ENCODE measurements at regions not wholly inside any gene's neighbourhood (a gene's known extent, or its start where the extent isn't known, plus 50 kb on each side); places are given as distances from the start of the nearest gene placed in this dataset.

- H3K9me3 ChIP-seq (ENCODE audit: control insufficient read depth in 1 of 2, low read length in 2 of 2): no peaks in the 10 kb centered on the region
- H3K36me3 ChIP-seq (ENCODE audit: control insufficient read depth in 1 of 2, insufficient read depth in 2 of 2, low read length in 2 of 2): no peaks in the 10 kb centered on the region
- no peaks in the 10 kb centered on the region for H3K27me3 ChIP-seq (ENCODE audit: control insufficient read depth in 1 of 2, insufficient read depth in 2 of 2, low read length in 2 of 2)
- H3K4me1 ChIP-seq (ENCODE audit: control insufficient read depth in 1 of 2, insufficient read depth in 2 of 2, low read length in 2 of 2): no peaks in the 10 kb centered on the region
- no peak overlapping the region for H3K4me3 ChIP-seq (ENCODE audit: low read depth in 1 of 2, low read length in 2 of 2)
- no peak overlapping the region for H3K27ac ChIP-seq (ENCODE audit: low read depth, low read length)
- H3K9ac ChIP-seq (ENCODE audit: low read depth in 1 of 2, low read length in 2 of 2): no peak overlapping the region
Measured at GRCh38 chr1:185419718-185420117, 102.7 kb upstream of the IVNS1ABP start.

GRCh38 chr1:185418472-185418871, 101.4 kb upstream of the IVNS1ABP start:
- Histone ChIP-seq H3K4me3 (ENCODE audit: low read depth in 1 of 2, low read length in 2 of 2) (no peak overlapping the region), H3K4me1 (ENCODE audit: control insufficient read depth in 1 of 2, insufficient read depth in 2 of 2, low read length in 2 of 2) (no peaks in the 10 kb centered on the region), H3K27me3 (ENCODE audit: control insufficient read depth in 1 of 2, insufficient read depth in 2 of 2, low read length in 2 of 2) (no peaks in the 10 kb centered on the region), H3K9me3 (ENCODE audit: control insufficient read depth in 1 of 2, low read length in 2 of 2) (no peaks in the 10 kb centered on the region), H3K36me3 (ENCODE audit: control insufficient read depth in 1 of 2, insufficient read depth in 2 of 2, low read length in 2 of 2) (no peaks in the 10 kb centered on the region), H3K9ac (ENCODE audit: low read depth in 1 of 2, low read length in 2 of 2) (no peak overlapping the region), H3K27ac (ENCODE audit: low read depth, low read length) (no peak overlapping the region)

DNA sequence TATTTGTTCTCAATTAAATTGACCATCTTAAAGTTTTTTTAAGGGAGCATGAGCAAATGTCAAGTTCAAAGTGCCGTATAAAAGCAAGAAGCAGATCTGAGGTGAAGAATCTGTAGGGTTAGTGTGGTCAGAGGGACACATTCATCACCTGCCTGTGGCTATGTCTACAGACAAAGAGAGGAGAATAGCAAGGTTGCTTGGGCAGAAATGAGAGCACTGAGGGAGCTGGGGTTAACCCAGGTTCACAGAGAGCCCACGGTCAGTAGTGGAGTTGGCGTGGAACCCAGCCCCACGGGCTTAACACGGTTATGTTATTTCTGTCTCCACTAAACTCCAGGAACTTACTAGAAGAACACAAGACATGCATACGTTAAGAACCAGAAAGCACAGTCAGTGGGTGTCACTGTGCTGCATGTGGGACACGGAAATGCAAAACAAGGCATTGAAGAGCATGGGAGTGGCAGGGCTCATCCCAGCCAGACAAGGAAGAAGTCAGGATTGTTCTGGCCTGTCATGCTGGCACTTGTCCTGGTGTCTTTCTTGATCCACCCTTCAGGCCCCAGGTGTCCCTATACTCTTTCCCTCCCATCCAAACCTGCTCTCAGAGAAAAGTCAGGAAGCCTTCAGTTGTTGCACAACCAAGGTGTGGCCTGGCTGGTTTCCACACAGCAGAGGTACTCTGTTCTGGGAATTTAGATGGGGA, 95.5 kb upstream of the IVNS1ABP start:
- H3K27ac ChIP-seq (ENCODE audit: low read depth, low read length): no peak overlapping the region
- H3K9ac ChIP-seq (ENCODE audit: low read depth in 1 of 2, low read length in 2 of 2): no peak overlapping the region
- H3K4me1 ChIP-seq (ENCODE audit: control insufficient read depth in 1 of 2, insufficient read depth in 2 of 2, low read length in 2 of 2): peaks cover 0 to 4% of the 10 kb centered on the region in 2 donors
- no peak overlapping the region for H3K4me3 ChIP-seq (ENCODE audit: low read depth in 1 of 2, low read length in 2 of 2)
- no peaks in the 10 kb centered on the region for H3K36me3 ChIP-seq (ENCODE audit: control insufficient read depth in 1 of 2, insufficient read depth in 2 of 2, low read length in 2 of 2)
- H3K27me3 ChIP-seq (ENCODE audit: control insufficient read depth in 1 of 2, insufficient read depth in 2 of 2, low read length in 2 of 2): no peaks in the 10 kb centered on the region
- H3K9me3 ChIP-seq (ENCODE audit: control insufficient read depth in 1 of 2, low read length in 2 of 2): no peaks in the 10 kb centered on the region

DNA sequence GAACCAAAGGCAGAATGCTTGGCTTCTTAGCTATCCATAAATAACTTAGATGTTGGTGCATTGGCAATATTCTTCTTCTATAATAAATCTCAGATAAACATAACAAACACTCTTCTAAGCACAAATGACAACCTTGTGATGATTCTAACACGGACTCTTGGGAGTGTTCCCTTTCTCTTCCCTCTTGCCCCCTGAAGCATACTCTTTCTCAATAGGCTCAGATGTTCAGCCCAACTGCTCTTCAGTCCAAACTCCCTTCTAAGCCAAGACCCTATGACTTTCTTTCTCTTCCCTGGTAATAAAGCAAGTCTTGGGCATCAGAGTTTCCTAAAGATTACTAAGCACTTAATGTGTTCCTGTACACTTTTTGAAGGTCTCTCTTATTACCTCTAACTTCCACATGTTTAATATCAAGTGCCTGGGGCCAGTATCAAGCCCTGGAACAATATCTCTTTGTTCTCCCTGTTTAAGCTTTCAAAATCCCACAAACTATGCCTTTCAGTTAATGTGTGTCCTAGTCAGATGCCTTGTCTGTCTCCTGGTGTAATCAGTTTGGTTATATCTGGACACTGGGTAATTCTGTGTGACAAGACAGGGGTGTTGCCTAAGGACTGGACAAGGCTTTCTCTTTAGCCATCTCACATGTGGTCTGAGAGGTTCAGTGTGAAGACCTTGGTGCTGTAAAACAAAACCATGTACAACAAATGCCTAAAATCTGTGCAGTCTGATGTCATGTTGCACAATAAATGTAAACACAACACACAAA, 92.9 kb upstream of the IVNS1ABP start:
- Histone ChIP-seq H3K9me3 (ENCODE audit: control insufficient read depth in 1 of 2, low read length in 2 of 2) (no peaks in the 10 kb centered on the region), H3K27me3 (ENCODE audit: control insufficient read depth in 1 of 2, insufficient read depth in 2 of 2, low read length in 2 of 2) (no peaks in the 10 kb centered on the region), H3K9ac (ENCODE audit: low read depth in 1 of 2, low read length in 2 of 2) (no peak overlapping the region), H3K4me1 (ENCODE audit: control insufficient read depth in 1 of 2, insufficient read depth in 2 of 2, low read length in 2 of 2) (peaks cover 0 to 6% of the 10 kb centered on the region in 2 donors), H3K27ac (ENCODE audit: low read depth, low read length) (no peak overlapping the region), H3K4me3 (ENCODE audit: low read depth in 1 of 2, low read length in 2 of 2) (no peak overlapping the region), H3K36me3 (ENCODE audit: control insufficient read depth in 1 of 2, insufficient read depth in 2 of 2, low read length in 2 of 2) (no peaks in the 10 kb centered on the region)

DNA sequence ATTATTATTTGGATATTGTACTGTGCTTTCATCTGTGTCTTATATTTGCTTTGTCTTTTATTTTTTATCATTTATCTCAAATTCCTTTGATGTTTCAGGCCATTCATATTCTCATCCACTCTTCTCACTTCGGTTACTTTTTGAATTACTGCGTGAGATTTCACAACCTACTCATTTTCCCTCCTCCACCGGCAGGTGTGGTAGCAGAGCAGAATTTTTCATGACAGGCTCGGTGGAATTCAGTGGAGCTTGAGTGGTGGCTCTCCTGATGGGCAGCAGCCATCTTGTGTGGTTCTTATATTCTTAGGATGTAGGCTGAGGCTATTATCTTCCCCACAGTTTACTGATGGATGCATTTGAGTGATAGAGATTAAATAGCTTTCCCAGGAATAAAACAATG, 92.3 kb upstream of the IVNS1ABP start:
- Histone ChIP-seq H3K36me3 (ENCODE audit: control insufficient read depth in 1 of 2, insufficient read depth in 2 of 2, low read length in 2 of 2) (no peaks in the 10 kb centered on the region), H3K9ac (ENCODE audit: low read depth in 1 of 2, low read length in 2 of 2) (no peak overlapping the region), H3K9me3 (ENCODE audit: control insufficient read depth in 1 of 2, low read length in 2 of 2) (no peaks in the 10 kb centered on the region), H3K27ac (ENCODE audit: low read depth, low read length) (no peak overlapping the region), H3K27me3 (ENCODE audit: control insufficient read depth in 1 of 2, insufficient read depth in 2 of 2, low read length in 2 of 2) (no peaks in the 10 kb centered on the region), H3K4me1 (ENCODE audit: control insufficient read depth in 1 of 2, insufficient read depth in 2 of 2, low read length in 2 of 2) (peaks cover 0 to 9% of the 10 kb centered on the region in 2 donors), H3K4me3 (ENCODE audit: low read depth in 1 of 2, low read length in 2 of 2) (no peak overlapping the region)

DNA sequence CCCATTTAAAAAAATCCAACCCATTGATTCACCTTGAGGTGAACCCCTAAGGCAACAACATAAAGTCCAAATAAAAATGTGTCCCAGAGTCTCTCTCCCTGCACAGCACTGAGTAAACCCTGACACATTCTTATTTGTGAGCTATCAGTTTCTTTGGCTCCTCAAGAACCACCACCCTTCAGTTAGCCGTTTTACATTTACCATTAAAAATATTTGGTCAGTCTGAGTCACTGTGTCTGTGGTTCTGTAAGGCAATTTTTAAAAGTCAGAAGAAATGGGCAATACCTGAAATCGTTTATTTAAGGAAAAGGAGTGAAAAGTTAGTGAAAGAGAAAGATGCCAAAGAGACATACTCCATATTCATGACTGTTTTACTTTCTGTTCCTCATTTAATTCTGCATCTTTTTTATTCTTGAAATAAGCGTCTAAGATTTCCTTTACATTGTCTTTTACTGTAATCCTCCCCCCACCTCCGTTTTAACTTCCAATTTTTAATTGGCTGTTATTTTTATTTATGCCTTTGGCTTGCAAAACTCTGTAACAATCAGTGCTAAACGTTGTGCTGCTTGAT, 91.7 kb upstream of the IVNS1ABP start:
- Histone ChIP-seq H3K4me3 (ENCODE audit: low read depth in 1 of 2, low read length in 2 of 2) (no peak overlapping the region), H3K27me3 (ENCODE audit: control insufficient read depth in 1 of 2, insufficient read depth in 2 of 2, low read length in 2 of 2) (no peaks in the 10 kb centered on the region), H3K9me3 (ENCODE audit: control insufficient read depth in 1 of 2, low read length in 2 of 2) (no peaks in the 10 kb centered on the region), H3K4me1 (ENCODE audit: control insufficient read depth in 1 of 2, insufficient read depth in 2 of 2, low read length in 2 of 2) (peaks cover 0 to 9% of the 10 kb centered on the region in 2 donors), H3K9ac (ENCODE audit: low read depth in 1 of 2, low read length in 2 of 2) (no peak overlapping the region), H3K27ac (ENCODE audit: low read depth, low read length) (no peak overlapping the region), H3K36me3 (ENCODE audit: control insufficient read depth in 1 of 2, insufficient read depth in 2 of 2, low read length in 2 of 2) (no peaks in the 10 kb centered on the region)

DNA sequence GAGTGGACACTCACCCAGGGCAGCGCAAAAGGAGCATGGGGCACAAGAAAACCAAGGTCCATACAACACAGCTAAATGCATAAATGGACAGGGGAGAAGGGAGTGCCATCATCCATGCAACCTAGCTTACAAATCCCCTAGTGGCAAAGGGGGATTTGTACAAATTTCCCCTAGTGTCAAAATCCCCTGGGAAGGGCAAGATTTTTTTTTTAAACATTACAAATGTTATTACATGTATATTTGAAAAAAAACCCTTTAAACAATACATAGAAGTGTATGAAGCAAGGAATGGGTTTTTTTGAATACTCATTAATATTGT, 89.6 kb upstream of the IVNS1ABP start:
- no peak overlapping the region for H3K9ac ChIP-seq (ENCODE audit: low read depth in 1 of 2, low read length in 2 of 2)
- no peaks in the 10 kb centered on the region for H3K36me3 ChIP-seq (ENCODE audit: control insufficient read depth in 1 of 2, insufficient read depth in 2 of 2, low read length in 2 of 2)
- H3K27ac ChIP-seq (ENCODE audit: low read depth, low read length): no peak overlapping the region
- peaks cover 0 to 9% of the 10 kb centered on the region in 2 donors for H3K4me1 ChIP-seq (ENCODE audit: control insufficient read depth in 1 of 2, insufficient read depth in 2 of 2, low read length in 2 of 2)
- no peaks in the 10 kb centered on the region for H3K27me3 ChIP-seq (ENCODE audit: control insufficient read depth in 1 of 2, insufficient read depth in 2 of 2, low read length in 2 of 2)
- H3K4me3 ChIP-seq (ENCODE audit: low read depth in 1 of 2, low read length in 2 of 2): no peak overlapping the region
- H3K9me3 ChIP-seq (ENCODE audit: control insufficient read depth in 1 of 2, low read length in 2 of 2): no peaks in the 10 kb centered on the region

DNA sequence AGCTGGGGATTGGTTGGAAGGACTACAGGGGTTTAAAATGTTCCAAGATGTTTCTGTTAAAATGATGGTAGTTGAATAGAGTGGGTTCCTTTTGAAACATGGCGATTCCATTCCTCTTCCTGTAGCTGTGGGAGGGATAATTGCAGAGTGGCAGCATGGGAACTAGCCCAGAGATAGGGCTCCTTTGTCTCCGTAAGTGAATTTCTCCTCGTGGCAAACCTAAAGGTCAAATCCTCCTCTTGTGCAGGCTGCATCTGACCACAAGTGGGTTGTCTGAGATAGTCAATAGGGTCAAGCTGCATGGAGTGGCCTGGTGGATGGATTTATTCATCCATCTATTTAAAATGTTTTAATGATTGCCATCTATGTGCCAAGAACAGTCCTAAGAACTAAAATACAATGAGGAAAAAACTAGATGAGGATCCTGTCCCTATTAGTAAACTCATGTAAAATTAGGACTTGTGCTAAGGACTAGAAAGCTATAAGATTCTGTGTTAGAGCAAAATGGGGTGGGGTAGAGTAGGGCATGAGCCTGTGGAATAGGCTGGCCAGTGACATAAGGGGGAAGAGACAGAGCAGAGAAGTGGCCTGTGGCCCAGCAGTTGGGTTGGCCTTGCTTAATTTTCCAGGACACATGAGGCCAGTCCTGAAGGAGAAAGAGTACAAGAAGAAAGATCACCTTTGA, 89.1 kb upstream of the IVNS1ABP start:
- Histone ChIP-seq H3K9me3 (ENCODE audit: control insufficient read depth in 1 of 2, low read length in 2 of 2) (no peaks in the 10 kb centered on the region), H3K36me3 (ENCODE audit: control insufficient read depth in 1 of 2, insufficient read depth in 2 of 2, low read length in 2 of 2) (no peaks in the 10 kb centered on the region), H3K4me1 (ENCODE audit: control insufficient read depth in 1 of 2, insufficient read depth in 2 of 2, low read length in 2 of 2) (peaks cover 0 to 9% of the 10 kb centered on the region in 2 donors), H3K9ac (ENCODE audit: low read depth in 1 of 2, low read length in 2 of 2) (no peak overlapping the region), H3K27me3 (ENCODE audit: control insufficient read depth in 1 of 2, insufficient read depth in 2 of 2, low read length in 2 of 2) (no peaks in the 10 kb centered on the region), H3K4me3 (ENCODE audit: low read depth in 1 of 2, low read length in 2 of 2) (no peak overlapping the region), H3K27ac (ENCODE audit: low read depth, low read length) (no peak overlapping the region)

GRCh38 chr1:185404907-185405568, 88.0 kb upstream of the IVNS1ABP start:
- H3K4me3 ChIP-seq (ENCODE audit: low read depth in 1 of 2, low read length in 2 of 2): no peak overlapping the region

More at GRCh38 chr1:185404907-185405568, 88.0 kb upstream of the IVNS1ABP start:
- H3K27ac ChIP-seq (ENCODE audit: low read depth, low read length): no peak overlapping the region
- H3K9ac ChIP-seq (ENCODE audit: low read depth in 1 of 2, low read length in 2 of 2): no peak overlapping the region
- H3K4me1 ChIP-seq (ENCODE audit: control insufficient read depth in 1 of 2, insufficient read depth in 2 of 2, low read length in 2 of 2): peaks cover 0 to 5% of the 10 kb centered on the region in 2 donors
- no peaks in the 10 kb centered on the region for H3K27me3 ChIP-seq (ENCODE audit: control insufficient read depth in 1 of 2, insufficient read depth in 2 of 2, low read length in 2 of 2)
- H3K36me3 ChIP-seq (ENCODE audit: control insufficient read depth in 1 of 2, insufficient read depth in 2 of 2, low read length in 2 of 2): no peaks in the 10 kb centered on the region
- no peaks in the 10 kb centered on the region for H3K9me3 ChIP-seq (ENCODE audit: control insufficient read depth in 1 of 2, low read length in 2 of 2)
